Large intestine (tissue), 3 donors: ENCODE measurements at regions not wholly inside any gene's neighbourhood (a gene's known extent, or its start where the extent isn't known, plus 50 kb on each side); places are given as distances from the start of the nearest gene placed in this dataset.

Experiments
- DNase-seq, 2 donors: peaks; one replicate each; pipeline versions ENCODE4 v3.0.0 to v3.0.0-alpha.2; 2013
- H3K27ac ChIP-seq: one replicate; pipeline ENCODE4 v1.5.1; 2013; ENCODE audit warnings: low read length
- H3K27me3 ChIP-seq: 2 replicates; pipeline ENCODE4 v1.6.1; 2013; ENCODE audit warnings: low read length; ENCODE audit not compliant: control insufficient read depth, insufficient read depth
- H3K36me3 ChIP-seq: 2 replicates; pipeline ENCODE4 v1.6.1; 2013; ENCODE audit warnings: low read length; ENCODE audit not compliant: control insufficient read depth, insufficient read depth
- H3K4me1 ChIP-seq: one replicate; pipeline ENCODE4 v1.6.1; 2013; ENCODE audit warnings: low read length; ENCODE audit not compliant: control insufficient read depth, insufficient read depth
- H3K4me3 ChIP-seq: one replicate; pipeline ENCODE4 v1.5.1; 2013; ENCODE audit warnings: low read length
- H3K9me3 ChIP-seq: one replicate; pipeline ENCODE4 v1.6.1; 2013; ENCODE audit warnings: mild to moderate bottlenecking, low read depth, low read length, moderate library complexity; ENCODE audit not compliant: control insufficient read depth
- WGBS: methylation state at CpG from one replicate; pipeline ENCODE4 v1.1.5; 2013; ENCODE audit warnings: low lambda C conversion rate; ENCODE audit not compliant: insufficient coverage; 5-methylcytosine and 5-hydroxymethylcytosine counted together

DNA sequence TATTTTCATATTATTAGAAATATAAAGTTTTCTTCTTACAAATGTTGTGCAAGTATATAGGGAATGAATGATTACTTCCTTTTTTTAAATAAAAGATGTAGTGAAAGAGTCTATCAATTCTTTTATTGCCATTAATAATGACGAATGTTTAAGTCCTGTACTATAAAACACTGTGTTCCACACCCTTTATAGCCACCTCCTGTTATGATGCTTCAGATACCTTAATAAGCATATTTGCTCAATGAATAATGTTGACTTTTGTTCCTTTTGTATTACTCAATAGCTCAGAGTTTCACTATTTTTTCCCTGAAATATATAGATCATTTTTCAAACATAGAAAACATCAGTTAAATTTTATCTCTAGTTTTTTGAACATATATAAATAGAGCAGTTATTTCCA lies 378.2 kb upstream of the THBS1 start:
- Histone ChIP-seq H3K4me3 (no peak overlapping the region), H3K9me3 (no peaks in the 10 kb centered on the region)
- peak in 1 of 2 donors; percentile 14 for DNase-seq

DNA sequence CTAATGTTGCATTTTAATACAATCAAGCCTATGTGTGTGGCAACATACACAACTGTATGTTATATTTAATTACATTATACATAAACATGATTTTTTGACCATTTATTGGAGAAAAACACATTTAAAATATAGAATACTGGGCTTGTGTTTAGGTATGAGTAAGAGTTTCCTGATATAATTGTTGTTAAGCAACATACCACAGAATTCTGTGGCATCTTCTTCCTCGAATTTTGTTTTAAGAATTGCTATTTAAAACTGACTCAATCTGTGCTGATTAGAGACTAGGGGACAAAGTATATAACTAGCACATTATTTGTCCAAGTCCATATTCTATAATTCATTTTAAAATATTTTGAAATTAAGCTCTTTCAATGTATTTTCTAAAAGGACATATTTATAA lies 376.8 kb upstream of the THBS1 start:
- H3K27ac ChIP-seq = no peak overlapping the region
- no peak for DNase-seq
- H3K4me1 ChIP-seq = peaks cover 9% of the 10 kb centered on the region
- no peaks in the 10 kb centered on the region for H3K9me3 ChIP-seq
- 100% methylated on average over 1 of the region's 1 CpG for WGBS
- no peaks in the 10 kb centered on the region for H3K36me3 ChIP-seq
- H3K4me3 ChIP-seq = no peak overlapping the region
- no peaks in the 10 kb centered on the region for H3K27me3 ChIP-seq

More for the DNA sequence above, 378.2 kb upstream of the THBS1 start:
- Histone ChIP-seq H3K36me3 (no peaks in the 10 kb centered on the region), H3K27me3 (no peaks in the 10 kb centered on the region), H3K4me1 (peaks cover 15% of the 10 kb centered on the region), H3K27ac (no peak overlapping the region)
- WGBS = no CpG with 5 or more reads among the region's 1 CpG

DNA sequence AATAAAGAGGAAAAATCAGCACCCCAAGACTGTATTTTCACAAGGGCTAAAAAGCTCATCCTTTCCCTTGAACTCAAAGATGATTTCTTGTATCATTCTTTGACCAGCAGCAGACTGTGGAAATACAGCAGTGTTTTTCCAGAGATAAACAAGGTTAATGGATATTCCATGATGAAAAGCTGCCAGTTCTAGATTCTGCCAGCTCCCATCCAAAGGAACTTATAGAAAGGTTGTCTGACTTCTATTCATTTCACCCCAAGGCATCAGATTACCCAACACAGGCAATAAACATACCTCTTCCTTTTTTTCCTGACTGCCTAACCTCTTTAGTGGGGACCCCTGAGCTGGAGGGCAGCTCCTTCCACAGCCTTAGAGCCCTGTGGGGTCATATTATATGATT lies 375.8 kb upstream of the THBS1 start:
- Histone ChIP-seq H3K27ac (no peak overlapping the region), H3K27me3 (no peaks in the 10 kb centered on the region), H3K36me3 (no peaks in the 10 kb centered on the region), H3K4me3 (no peak overlapping the region), H3K9me3 (no peaks in the 10 kb centered on the region), H3K4me1 (peaks cover 9% of the 10 kb centered on the region)
- no peak for DNase-seq

DNA sequence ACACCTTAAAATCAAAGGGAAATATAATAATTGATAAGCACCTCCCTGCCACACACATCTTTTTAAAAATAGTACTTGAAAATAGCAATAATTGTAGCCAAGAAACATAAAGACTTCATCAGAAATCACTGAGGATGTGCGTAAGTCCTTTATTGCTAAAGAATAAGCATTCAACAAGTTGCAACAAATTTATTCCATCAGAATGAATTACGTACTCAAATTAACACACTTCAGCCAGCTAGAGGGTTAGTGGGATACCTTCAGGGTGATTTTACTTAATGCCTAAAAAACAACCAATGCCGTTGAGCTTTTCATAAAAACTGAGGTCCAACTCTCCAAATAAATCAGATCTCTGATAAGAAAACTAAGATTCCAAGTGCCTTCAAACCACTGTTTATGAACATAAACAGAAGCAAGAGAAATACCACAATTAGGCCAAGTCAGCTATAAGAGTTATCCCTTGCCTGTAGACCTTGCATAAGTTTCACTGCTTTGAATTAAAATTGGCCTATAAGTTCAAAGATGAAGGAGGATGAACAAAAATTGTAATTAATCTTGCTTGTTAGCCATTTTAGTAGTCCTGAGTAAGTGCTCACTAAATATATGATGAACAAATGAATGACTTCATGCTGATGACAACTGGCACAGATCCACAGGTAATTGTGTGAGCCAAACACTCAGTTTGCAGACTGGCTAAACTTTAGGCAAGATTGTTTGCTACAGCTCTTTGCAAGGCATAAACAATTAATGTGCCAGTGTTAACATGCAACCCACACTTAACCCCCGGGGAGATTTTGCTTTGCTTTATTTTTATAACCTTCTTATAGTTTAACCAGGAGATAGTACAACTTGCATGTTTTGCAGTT lies 375.1 kb upstream of the THBS1 start:
- H3K27me3 ChIP-seq = no peaks in the 10 kb centered on the region
- 83% methylated on average over 1 of the region's 4 CpGs for WGBS
- no peak overlapping the region for H3K4me3 ChIP-seq
- H3K9me3 ChIP-seq = no peaks in the 10 kb centered on the region
- no peaks in the 10 kb centered on the region for H3K36me3 ChIP-seq
- peak in 1 of 2 donors; percentile 20 for DNase-seq
- peaks cover 5% of the 10 kb centered on the region for H3K4me1 ChIP-seq
- H3K27ac ChIP-seq = no peak overlapping the region

DNA sequence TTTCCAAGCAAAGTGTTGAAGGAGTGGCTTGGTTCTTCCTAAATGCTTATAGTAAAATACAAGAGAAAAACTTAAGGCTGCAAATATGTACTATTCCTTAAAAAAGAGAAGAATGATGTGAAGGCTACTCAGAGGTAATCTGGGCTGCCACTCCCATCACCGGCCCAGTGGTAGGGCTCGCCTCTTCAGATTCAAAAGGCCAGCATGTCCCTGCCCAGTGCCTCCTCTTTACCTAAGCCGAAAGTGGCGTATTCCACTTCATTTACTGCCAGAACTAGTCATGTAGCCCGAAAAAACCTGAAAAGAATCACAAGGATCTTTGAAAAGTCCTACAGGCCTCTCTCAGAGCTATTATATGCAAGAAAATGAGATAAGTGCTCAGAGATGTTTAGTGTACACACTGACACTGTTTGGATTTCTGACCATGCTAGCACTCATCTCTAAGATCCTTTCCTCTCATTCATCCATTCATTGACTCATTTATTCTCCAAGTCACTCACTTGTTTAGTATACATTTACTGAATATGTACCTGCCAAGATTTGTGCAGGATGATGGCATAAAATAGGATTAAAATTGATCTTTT lies 373.3 kb upstream of the THBS1 start:
- Histone ChIP-seq H3K4me3 (no peak overlapping the region), H3K27me3 (no peaks in the 10 kb centered on the region), H3K36me3 (no peaks in the 10 kb centered on the region), H3K9me3 (no peaks in the 10 kb centered on the region), H3K4me1 (peaks cover 3% of the 10 kb centered on the region), H3K27ac (no peak overlapping the region)
- no peak for DNase-seq
- WGBS = no CpG with 5 or more reads among the region's 5 CpGs

DNA sequence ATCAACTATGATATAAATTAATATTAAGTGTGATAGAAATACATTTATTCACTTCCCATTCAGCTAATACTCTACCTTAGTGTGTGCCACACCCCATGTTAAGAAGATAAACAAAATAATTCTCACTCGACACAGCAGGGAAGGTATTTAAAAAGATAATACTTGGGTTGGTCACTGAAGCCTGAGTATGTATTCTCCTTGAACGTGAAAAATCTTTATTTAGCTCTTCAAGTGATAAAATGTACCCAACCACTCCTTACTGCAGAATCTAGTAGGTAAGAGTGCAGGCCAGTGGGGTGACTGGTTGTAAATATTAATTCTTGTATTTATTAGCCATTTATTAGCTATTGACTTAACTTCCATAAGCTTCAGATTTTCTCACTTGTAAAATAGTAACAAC lies 372.7 kb upstream of the THBS1 start:
- no peak for DNase-seq
- peaks cover 3% of the 10 kb centered on the region for H3K4me1 ChIP-seq
- H3K27me3 ChIP-seq = no peaks in the 10 kb centered on the region
- H3K27ac ChIP-seq = no peak overlapping the region
- H3K4me3 ChIP-seq = no peak overlapping the region
- no CpG with 5 or more reads among the region's 2 CpGs for WGBS
- no peaks in the 10 kb centered on the region for H3K36me3 ChIP-seq
- H3K9me3 ChIP-seq = no peaks in the 10 kb centered on the region

DNA sequence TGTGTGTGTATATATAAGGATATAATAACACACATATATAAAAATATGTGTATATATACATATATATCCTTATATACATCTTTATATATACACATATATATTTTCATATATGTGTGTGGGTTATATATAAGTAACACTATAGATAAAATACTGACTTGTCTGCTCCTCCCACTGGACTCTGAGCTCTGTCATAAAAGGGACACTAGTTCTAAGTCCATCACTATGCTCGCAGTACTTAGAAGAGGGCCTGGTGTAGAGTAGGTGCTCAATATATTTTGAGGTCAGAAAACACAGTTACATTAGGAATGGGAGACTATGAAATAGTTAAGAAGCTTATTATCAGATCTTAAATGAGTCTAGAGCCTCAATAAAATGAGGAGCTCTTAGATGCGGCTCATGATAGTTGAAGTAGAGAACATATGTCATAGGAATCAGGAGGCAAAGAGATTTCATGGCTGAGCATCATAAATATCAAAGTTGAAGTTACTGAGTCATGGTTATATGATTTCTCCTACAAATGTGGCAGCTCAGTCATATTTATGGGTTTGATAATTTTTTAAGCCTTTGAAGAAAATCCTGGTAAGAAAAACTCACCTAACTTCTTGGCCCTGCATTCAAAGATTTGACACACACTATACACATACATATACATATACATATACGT lies 371.2 kb upstream of the THBS1 start:
- DNase-seq = peak; percentile 45 to 56
- H3K4me1 ChIP-seq = peaks cover 3% of the 10 kb centered on the region
- H3K9me3 ChIP-seq = no peaks in the 10 kb centered on the region
- WGBS = 58% methylated on average over 2 of the region's 3 CpGs
- H3K36me3 ChIP-seq = no peaks in the 10 kb centered on the region
- no peak overlapping the region for H3K4me3 ChIP-seq
- no peaks in the 10 kb centered on the region for H3K27me3 ChIP-seq
- H3K27ac ChIP-seq = no peak overlapping the region

DNA sequence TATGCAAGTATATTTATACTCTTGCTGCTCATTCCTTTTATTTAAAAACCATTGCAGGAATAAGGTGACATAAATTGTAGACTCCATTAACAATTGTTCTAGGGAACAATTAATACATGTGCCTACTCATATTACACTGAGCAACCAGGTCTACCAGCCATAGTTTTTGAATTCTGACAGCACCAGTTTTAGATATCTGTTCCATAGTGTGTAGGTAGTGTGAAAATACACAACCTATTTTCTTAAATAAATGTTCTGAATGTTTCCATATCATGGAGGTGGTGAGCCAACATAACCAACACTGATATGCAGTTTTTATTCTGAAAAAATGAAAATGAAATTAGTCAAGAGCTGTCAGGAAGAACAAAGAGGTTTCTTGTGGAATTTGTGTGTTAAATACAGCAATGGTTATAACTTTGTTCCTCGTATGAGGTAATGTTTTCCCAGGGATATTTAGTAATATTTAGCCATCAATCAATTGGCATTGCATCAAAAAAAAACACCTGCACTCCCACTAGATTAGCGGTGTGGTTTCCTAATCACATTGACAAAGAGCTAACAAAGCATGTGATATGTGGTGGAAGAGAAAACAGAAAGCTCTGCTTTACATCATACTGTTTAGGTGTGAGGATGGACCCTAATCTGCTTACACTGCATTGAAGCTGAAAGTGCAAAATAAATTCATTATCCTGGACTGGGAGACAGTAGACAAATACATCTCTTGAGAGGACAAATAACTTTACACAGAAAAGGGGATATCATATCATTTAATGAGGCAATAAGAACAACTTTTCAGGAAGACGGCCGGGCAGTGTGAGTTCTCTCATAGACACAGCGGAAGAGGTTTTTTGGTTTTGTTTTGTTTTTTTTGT lies 369.5 kb upstream of the THBS1 start:
- Histone ChIP-seq H3K27me3 (no peaks in the 10 kb centered on the region), H3K4me1 (peaks cover 3% of the 10 kb centered on the region), H3K36me3 (no peaks in the 10 kb centered on the region), H3K27ac (no peak overlapping the region), H3K4me3 (no peak overlapping the region), H3K9me3 (no peaks in the 10 kb centered on the region)
- 50% methylated on average over 2 of the region's 5 CpGs for WGBS
- DNase-seq = peak in 1 of 2 donors; percentile 10

DNA sequence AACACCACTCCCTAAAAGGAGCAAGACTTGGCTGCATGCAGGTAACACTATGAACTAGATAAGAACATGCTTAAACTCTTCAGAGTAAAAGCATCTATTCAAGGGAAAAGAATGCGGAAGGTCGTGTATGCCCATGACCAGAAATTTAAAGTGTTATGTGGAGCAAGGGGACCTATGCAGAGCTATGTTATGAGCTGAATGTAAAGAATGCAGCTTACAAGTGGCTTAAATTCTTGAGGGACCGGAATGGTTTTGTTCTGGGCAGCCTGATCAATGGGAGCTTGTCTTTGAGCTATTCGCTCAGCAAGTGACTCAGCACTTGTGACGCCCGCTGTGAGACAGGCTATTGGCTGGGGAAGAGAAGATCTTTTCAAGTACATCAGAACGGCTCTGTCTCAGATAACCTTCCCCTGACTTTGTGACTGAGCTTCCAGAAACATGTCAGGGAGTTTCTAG lies 367.5 kb upstream of the THBS1 start:
- Histone ChIP-seq H3K36me3 (no peaks in the 10 kb centered on the region), H3K4me3 (no peak overlapping the region), H3K27ac (no peak overlapping the region), H3K9me3 (no peaks in the 10 kb centered on the region), H3K27me3 (no peaks in the 10 kb centered on the region), H3K4me1 (no peaks in the 10 kb centered on the region)
- DNase-seq = peak; percentile 14 to 27
- 80% methylated on average over 1 of the region's 7 CpGs for WGBS

DNA sequence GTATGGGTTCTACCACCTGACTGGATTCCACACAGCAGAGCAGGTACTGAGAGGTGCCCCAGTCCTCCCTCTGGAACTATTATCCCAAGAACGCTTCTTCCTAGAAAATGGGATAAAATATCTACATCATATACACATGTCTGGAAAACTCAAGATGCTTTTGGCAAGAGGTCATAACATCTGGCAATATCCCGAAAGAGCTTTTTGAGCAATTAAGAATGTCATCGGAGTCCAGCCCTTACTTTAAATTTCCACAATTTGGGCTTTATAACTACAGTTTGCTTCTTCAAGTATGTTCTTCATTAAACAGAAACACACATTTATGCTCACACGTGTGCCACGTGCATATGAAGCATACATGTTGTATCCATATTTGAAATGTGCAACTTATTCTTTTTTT lies 365.9 kb upstream of the THBS1 start:
- DNase-seq = peak in 1 of 2 donors; percentile 9

More for the DNA sequence above, 365.9 kb upstream of the THBS1 start:
- no peaks in the 10 kb centered on the region for H3K9me3 ChIP-seq
- no peak overlapping the region for H3K27ac ChIP-seq
- WGBS = 96% methylated on average over 4 of the region's 5 CpGs
- no peak overlapping the region for H3K4me3 ChIP-seq
- H3K27me3 ChIP-seq = no peaks in the 10 kb centered on the region
- H3K4me1 ChIP-seq = no peaks in the 10 kb centered on the region
- no peaks in the 10 kb centered on the region for H3K36me3 ChIP-seq
